Central memory CD4-positive, alpha-beta T cell (primary cell): ENCODE measurements at regions not wholly inside any gene's neighbourhood (a gene's known extent, or its start where the extent isn't known, plus 50 kb on each side); places are given as distances from the start of the nearest gene placed in this dataset.
"Not testable (repeated sequence)": the region's sequence is repeated elsewhere in the genome, so short reads cannot be mapped to it uniquely, and the experiment has no call there.

Experiments
- DNase-seq: peaks from one replicate; pipeline ENCODE4 v3.0.0; 2022

DNA sequence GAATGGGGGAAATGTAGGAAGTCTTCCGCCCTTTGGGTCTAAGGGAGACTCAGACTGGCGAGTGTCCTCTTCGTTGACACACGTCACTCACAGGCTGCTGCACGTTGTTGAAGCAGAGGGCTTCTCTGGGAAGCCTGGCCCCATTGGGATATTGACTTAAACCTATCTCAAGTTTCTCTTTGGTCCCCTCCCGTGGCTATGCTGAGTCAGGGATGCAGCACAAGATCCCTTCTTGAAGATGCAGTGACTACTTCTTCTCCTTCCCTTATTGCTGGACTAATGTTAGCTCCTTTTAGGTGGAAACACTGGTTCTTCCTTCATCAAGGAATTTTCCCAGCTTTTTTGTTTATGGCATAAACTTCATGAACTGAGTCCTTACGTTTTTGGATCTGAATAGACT, 89.8 kb upstream of the CCDC71L start:
- no peak for DNase-seq

DNA sequence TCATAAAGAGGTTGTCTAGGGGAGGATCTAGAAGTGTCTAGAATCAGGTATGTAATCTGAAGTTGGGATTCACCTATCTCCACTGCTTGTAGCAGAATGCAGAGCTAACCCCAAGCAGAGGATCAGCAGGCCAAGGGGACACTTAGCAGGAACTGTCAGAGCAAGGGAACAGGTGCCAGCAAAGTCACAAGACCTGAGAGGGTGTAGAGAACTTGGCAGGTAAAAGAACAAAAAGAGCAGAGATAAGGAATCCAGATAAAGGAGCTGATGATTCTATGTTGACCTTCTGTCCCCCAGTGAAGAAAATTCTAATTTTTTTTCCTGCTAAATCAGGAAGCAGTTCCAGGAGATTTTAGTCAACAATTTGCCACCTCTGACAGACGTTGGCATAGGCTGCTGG, 91.4 kb upstream of the CCDC71L start:
- no peak for DNase-seq

- not testable (repeated sequence) for DNase-seq
Measured at GRCh38 chr7:106755024-106755423, 94.1 kb upstream of the CCDC71L start.

- DNase-seq = no peak
Measured at GRCh38 chr7:106755641-106756040, 94.7 kb upstream of the CCDC71L start.

DNA sequence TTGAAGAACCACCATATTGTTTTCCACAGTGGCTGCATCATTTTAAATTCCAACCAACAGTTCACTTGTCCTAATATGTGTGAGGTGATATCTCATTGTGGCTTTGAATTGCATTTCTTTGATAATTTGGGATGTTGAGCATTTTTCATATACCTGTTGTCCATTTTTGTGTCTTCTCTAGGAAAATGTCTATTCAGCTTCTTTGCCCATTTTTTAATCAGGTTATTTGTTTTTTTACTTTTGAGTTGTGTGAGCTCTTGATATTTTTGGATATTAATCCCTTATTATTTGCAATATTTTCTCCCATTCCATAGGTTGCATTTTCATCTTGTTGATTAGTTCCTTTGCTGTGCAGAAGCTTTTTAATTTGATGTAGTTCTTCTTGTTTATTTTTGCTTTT, 95.1 kb upstream of the CCDC71L start:
- DNase-seq = no peak

DNA sequence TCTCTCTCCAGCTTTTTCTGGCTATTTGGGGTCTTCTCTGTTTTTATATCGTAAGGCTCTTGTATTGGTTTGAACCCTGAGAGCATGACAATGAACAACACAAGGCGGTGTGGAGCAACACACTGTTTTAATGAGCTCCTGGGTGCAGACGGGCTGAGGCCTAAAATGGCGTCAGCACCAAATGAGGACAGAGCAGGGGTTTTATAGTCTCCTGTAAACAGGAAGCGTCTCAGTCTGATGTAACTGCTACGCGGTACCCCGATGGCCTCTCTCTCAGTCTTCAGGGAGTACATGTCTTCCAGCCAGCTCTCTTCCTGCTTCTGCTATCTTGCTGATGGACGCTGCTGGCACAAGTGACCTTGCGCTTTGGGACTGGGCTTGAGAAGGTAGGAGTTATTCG, 95.9 kb upstream of the CCDC71L start:
- DNase-seq = no peak

DNA sequence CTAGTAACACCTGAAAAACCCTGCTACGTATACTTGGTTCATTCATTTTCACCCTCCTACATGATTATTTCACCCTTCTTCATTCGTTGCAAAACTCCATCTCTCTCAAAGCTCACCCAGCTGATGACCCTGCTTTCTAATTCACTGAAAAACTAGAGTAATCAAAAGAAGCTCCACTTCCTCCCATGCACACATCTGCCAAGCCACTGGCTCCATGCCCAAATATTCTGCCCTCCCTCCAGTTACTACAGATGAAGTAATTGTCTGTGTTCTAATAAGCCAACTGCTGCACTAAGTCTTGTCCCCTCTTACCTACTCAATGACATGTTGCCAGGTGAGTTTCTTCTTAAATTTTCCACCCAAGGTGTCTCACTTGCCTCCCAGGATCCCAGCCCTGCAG, 96.9 kb upstream of the CCDC71L start:
- no peak for DNase-seq

DNA sequence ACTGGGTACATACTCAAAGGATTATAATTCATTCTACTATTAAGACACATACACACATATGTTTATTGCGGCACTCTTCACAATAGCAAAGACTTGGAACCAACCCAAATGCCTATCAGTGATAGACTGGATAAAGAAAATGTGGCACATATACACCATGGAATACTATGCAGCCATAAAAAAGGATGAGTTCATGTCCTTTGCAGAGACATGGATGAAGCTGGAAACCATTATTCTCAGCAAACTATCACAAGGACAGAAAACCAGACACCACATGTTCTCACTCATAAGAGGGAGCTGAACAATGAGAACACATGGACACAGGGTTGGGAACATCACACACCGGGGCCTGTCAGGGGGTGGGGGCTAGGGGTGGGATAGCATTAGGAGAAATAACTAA, 101.9 kb upstream of the CCDC71L start:
- DNase-seq = not testable (repeated sequence)

DNA sequence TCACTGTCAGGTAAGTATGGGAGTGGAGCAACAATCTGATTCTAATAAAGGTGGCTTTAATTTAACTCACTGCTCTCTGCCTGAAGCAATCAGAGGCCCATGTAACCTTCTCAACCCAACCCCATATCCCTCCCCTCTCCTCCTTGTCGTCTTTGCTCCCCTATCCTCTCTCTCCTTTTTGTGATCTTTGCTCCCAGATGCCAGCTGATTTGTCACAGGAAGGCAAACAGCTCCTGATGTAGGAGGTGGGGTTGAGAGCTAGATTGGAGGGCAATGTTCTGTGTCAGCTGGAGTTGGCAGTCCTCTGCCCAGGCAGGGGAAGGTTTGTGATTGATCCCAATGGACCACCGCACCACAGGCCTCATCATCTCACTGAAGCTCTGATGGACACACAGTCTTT, 101.4 kb upstream of the PIK3CG start:
- DNase-seq = no peak

GRCh38 chr7:106765727-106766355, 99.2 kb upstream of the PIK3CG start:
- no peak for DNase-seq

- no peak for DNase-seq
Measured at GRCh38 chr7:106766551-106766950, 98.5 kb upstream of the PIK3CG start.

DNA sequence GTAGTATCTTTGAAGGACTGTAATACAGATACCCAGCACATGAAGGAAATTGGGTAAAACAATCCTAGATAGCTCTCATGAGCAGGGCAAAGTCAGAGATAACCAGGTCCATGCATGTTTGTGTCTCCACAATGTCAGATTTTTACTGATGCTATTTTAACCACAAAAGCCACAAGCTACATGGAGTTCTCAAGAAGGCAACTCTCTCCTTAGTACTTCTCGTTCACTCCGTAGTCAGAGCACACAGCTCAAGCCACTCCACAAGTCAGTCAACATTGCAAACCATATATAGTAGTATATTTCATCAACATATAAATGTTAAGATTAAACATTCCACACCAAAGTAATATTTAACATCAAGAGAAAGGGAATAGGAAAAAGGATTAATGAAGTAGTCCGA, 98.0 kb upstream of the PIK3CG start:
- no peak for DNase-seq

- DNase-seq = peak; percentile 3
Measured at GRCh38 chr7:106767498-106768323, 97.4 kb upstream of the PIK3CG start.

DNA sequence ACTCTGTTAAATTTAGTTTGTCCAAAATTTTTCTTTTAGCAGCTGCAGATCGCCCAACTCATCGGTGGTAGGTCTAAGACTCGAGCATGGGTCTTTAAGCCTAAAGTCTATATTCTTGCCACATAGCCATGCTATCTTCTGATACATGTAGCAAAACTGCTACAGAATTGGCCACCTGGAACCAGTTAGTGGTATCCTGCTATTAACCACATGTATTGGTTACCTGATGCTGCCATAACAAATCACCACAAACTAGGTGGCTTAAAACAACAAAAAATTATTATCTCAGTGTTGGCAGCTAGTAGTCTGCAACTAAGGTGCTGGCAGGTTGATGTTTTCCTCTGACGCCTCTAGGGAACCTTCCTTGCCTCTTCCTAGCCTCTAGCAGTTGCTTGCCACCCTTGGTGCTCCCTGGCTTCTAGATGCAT, 96.7 kb upstream of the PIK3CG start:
- peak; percentile 19 for DNase-seq

- no peak for DNase-seq
Measured at GRCh38 chr7:106770191-106770590, 94.9 kb upstream of the PIK3CG start.

GRCh38 chr7:106772655-106773108, 92.4 kb upstream of the PIK3CG start:
- no peak for DNase-seq

GRCh38 chr7:106773228-106773627, 91.9 kb upstream of the PIK3CG start:
- DNase-seq = no peak

DNA sequence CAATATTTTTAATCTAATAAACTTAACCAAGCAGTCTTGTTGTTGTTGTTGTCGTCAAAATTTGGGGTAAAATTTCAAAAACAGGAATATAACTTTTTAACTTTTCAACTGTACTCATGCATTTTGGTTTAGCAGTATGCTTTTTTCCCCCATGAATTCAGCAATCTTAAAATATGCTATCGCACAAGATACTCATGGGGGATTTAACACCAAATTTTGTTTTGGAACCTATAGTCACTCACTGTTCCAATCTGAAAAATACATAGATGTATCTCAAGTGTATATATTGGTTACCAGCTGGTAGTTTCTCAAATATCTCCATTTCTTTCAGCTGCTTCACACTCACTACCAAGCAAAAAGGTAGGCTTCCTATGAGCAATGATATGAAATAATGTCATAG, 91.4 kb upstream of the PIK3CG start:
- DNase-seq = no peak

DNA sequence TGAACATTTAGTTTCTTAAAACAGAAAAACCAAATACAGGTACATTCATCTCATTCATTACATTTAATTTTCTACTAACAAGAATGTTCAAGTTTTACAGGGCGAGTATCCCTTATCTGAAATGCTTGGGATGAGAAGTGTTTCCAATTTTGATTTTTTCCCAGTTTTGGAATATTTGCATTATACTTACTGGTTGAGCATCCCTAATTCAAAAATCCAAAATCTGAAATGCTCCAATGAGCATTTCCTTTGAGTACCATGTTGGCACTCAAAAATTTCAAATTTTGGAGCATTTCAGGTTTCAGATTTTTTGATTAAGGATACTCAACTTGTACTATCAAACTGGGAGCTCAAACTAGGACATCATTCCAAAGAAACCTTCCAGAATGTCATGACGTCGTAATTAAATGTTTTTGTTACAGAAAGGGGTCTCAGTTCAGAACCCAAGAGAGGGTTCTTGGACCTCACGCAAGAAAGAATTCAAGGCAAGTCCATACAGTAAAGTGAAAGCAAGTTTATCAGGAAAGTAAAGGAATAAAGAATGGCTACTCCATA, 90.8 kb upstream of the PIK3CG start:
- DNase-seq = no peak

- no peak for DNase-seq
Measured at GRCh38 chr7:106774768-106775551, 90.1 kb upstream of the PIK3CG start.

- DNase-seq = no peak
Measured at GRCh38 chr7:106775552-106775936, 89.5 kb upstream of the PIK3CG start.

DNA sequence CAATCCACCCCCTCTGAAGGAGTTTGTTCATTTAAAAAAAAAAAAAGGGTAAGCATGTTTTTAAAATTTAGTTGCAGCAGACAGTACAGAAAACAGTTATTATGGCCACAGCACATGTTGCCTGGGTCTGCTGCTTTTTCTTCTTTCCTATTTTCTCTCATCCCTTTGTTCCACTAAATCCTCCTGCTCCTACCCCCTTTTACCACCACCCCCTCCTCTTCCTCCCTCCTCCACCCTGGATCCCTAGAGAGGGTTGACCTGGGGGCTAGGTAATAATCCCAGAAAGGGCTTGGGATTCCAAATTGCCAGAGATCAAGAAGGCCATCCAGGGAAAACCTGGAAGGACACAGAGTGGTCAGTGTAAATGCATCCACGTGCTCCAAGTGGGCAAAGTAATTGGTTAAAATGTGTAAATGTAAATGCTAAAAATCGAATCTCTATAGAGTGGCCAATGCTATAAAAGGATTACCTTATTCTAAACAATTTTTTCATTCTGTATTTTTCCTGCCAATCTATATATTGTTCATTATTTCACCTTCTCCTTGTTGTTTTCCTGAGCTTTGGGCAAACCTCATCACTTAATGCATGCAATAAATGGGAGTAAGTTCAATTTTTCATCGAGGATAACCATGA, 89.0 kb upstream of the PIK3CG start:
- no peak for DNase-seq
